ENCODE measurements at regions not wholly inside any gene's neighbourhood (a gene's known extent, or its start where the extent isn't known, plus 50 kb on each side); places are given as distances from the start of the nearest gene placed in this dataset.

DNA sequence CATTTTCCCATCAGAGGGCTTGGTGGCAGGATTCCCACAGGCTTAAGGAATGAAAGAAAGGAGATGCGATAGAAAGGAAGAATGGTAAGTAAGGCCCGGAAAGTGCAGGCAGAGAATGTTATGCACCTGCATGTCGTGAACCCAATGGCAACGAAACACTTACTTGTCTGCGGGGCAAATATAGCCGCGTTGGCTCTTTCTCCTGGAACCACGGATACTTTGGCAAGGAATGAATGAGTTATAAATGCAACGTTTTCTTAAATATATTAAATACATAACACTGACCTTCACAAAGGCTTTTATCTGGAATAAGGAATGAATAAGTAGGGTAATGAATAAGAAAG, 192.1 kb downstream of the KATNAL1 start:
- no peak for ATAC-seq
- Histone ChIP-seq H3K27ac (ENCODE audit: low read length) (no peak overlapping the region), H3K27me3 (ENCODE audit: control insufficient read depth, insufficient read depth, low read length) (no peaks in the 10 kb centered on the region), H3K4me1 (ENCODE audit: control insufficient read depth, insufficient read depth, low read length) (peaks cover 3% of the 10 kb centered on the region), H3K4me3 (ENCODE audit: low read depth in 2 of 2, low read length in 2 of 2) (peak overlapping the region; percentile 34 to 57), H3K9me3 (ENCODE audit: control insufficient read depth, insufficient read depth, low read depth, low read length) (no peaks in the 10 kb centered on the region), H3K36me3 (ENCODE audit: control insufficient read depth, insufficient read depth, low read length) (no peaks in the 10 kb centered on the region)
- ChIA-PET POLR2A (no interaction called here), CTCF (interaction anchor here (0.5 to 4.4 kb wide), 5 partner anchors 16 to 531 kb away, joined by 3 to 33 read pairs (median 4); no protein-coding TSS in a partner anchor)
- no peak for DNase-seq (ENCODE audit: low read depth, low spot score)
- intact Hi-C loops (cut with micrococcal nuclease; ENCODE audit: unreplicated experiment) (loop anchor here (2.0 kb wide), 1 partner anchor 344 kb away; no protein-coding TSS in a partner anchor), in situ Hi-C loops (cut with HindIII; ENCODE audit: low pct_unique_long_range_greater_than_20kb, low sequenced_read_pairs) (no loop called here)
- no peak for TF ChIP-seq TCF7L2 (IDR thresholded peaks at IDR 0.05; ENCODE audit: low read depth, low read length)
- TF ChIP-seq, protein P1, sequence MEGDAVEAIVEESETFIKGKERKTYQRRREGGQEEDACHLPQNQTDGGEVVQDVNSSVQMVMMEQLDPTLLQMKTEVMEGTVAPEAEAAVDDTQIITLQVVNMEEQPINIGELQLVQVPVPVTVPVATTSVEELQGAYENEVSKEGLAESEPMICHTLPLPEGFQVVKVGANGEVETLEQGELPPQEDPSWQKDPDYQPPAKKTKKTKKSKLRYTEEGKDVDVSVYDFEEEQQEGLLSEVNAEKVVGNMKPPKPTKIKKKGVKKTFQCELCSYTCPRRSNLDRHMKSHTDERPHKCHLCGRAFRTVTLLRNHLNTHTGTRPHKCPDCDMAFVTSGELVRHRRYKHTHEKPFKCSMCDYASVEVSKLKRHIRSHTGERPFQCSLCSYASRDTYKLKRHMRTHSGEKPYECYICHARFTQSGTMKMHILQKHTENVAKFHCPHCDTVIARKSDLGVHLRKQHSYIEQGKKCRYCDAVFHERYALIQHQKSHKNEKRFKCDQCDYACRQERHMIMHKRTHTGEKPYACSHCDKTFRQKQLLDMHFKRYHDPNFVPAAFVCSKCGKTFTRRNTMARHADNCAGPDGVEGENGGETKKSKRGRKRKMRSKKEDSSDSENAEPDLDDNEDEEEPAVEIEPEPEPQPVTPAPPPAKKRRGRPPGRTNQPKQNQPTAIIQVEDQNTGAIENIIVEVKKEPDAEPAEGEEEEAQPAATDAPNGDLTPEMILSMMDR (IDR thresholded peaks at IDR 0.05), result peak; percentile 62
- BruUV-seq (replicated peaks), result no TSS peak

DNA sequence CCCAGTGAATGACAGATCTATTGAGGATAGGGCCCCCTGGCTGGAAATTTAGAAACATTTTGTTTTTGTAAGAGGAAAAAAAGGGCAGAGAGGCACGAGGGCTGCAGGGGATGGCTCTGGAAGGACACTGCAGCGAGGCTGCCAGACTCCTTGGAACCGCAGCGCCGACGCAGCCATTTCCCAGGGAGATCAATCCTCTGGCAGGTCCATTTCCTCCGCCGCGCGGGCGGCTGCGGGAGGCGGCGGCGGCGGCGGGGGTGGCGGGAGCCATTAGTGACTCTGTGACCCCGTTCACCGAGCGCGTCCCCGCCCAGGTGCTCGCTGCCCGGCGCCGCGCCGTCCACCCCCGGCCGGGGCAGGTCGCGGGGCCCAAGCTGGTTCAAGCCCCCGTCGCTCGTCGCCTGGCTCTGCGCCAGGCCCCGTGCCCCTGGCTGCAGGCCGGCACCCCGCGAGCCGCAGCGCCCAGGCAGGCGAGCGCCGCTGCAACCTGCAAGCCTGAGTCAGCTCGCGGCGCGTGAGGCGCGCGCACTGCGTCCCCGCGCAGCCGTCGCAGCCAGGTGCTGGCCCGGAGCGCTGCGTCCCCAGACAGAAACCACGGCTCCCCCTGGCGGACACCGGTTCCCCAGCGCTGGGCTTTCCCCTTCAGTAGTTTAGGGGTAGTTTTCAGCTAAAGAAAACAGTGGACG, 192.6 kb downstream of the KATNAL1 start:
- intact Hi-C loops (cut with micrococcal nuclease; ENCODE audit: unreplicated experiment), result loop anchor here (2.0 kb wide), 1 partner anchor 344 kb away; no protein-coding TSS in a partner anchor
- H3K9me3 ChIP-seq (ENCODE audit: control insufficient read depth, insufficient read depth, low read depth, low read length), result no peaks in the 10 kb centered on the region
- peak; percentile 94 for ATAC-seq
- H3K27me3 ChIP-seq (ENCODE audit: control insufficient read depth, insufficient read depth, low read length), result no peaks in the 10 kb centered on the region
- CTCF ChIA-PET, result interaction anchor here (0.5 to 4.4 kb wide), 5 partner anchors 16 to 531 kb away, joined by 3 to 33 read pairs (median 4); no protein-coding TSS in a partner anchor
- H3K4me1 ChIP-seq (ENCODE audit: control insufficient read depth, insufficient read depth, low read length), result peaks cover 3% of the 10 kb centered on the region
- POLR2A ChIA-PET, result no interaction called here
- TF ChIP-seq, protein P1 (IDR thresholded peaks at IDR 0.05), result peak; percentile 91
- TF ChIP-seq TCF7L2 (IDR thresholded peaks at IDR 0.05; ENCODE audit: low read depth, low read length), result no peak
- BruUV-seq (replicated peaks), result no TSS peak
- H3K36me3 ChIP-seq (ENCODE audit: control insufficient read depth, insufficient read depth, low read length), result no peaks in the 10 kb centered on the region
- H3K4me3 ChIP-seq (ENCODE audit: low read depth in 2 of 2, low read length in 2 of 2), result peak overlapping the region; percentile 41 to 57
- H3K27ac ChIP-seq (ENCODE audit: low read length), result no peak overlapping the region
- in situ Hi-C loops (cut with HindIII; ENCODE audit: low pct_unique_long_range_greater_than_20kb, low sequenced_read_pairs), result no loop called here
- DNase-seq (ENCODE audit: low read depth, low spot score), result peak; percentile 17

DNA sequence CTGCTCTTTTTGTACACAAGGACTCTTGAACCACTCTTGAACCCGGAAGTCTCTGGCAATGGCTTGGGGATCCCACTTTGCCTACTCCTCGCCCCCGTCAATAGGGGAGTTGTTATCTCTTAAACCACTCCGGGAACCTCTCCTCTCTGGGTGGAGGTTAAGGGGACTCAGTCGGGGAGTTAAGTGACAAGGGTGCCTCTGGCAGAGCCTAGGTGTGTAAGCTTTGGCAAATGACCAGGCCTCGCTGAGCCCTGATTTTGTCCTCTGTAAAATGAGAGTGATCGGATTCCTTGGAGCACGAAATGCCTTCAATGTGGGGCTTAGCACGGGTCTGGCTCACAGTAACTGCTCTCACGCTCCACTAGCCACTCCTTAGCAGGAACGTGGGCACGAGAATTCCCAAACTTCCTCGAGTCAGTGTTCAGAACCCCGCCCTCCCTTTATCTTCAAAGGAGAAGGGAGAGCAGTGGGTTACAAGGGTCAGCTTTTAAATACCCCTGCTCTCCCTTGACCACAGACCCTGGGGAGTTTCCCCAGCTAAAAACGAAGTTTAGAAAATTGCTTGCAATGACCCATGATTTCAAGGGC, 193.3 kb downstream of the KATNAL1 start:
- Histone ChIP-seq H3K9me3 (ENCODE audit: control insufficient read depth, insufficient read depth, low read depth, low read length) (no peaks in the 10 kb centered on the region), H3K27ac (ENCODE audit: low read length) (no peak overlapping the region), H3K4me1 (ENCODE audit: control insufficient read depth, insufficient read depth, low read length) (peaks cover 3% of the 10 kb centered on the region), H3K4me3 (ENCODE audit: low read depth in 2 of 2, low read length in 2 of 2) (peak overlapping the region; percentile 41 to 57), H3K36me3 (ENCODE audit: control insufficient read depth, insufficient read depth, low read length) (no peaks in the 10 kb centered on the region), H3K27me3 (ENCODE audit: control insufficient read depth, insufficient read depth, low read length) (no peaks in the 10 kb centered on the region)
- ATAC-seq (no peak), DNase-seq (ENCODE audit: low read depth, low spot score) (no peak)
- ChIA-PET CTCF (interaction anchor here (0.6 to 4.4 kb wide), 2 partner anchors 343 to 642 kb away, joined by 5 to 33 read pairs; no protein-coding TSS in a partner anchor), POLR2A (no interaction called here)
- BruUV-seq (replicated peaks), result no TSS peak
- intact Hi-C loops (cut with micrococcal nuclease; ENCODE audit: unreplicated experiment), result loop anchor here (2.0 kb wide), 2 partner anchors 267 to 343 kb away; no protein-coding TSS in a partner anchor
- in situ Hi-C loops (cut with HindIII; ENCODE audit: low pct_unique_long_range_greater_than_20kb, low sequenced_read_pairs), result no loop called here
- TF ChIP-seq SIN3A (IDR thresholded peaks at IDR 0.05; ENCODE audit: borderline replicate concordance, insufficient read depth, low read depth, low read length), result no peak
- TF ChIP-seq, protein P1 (IDR thresholded peaks at IDR 0.05), result no peak
- TF ChIP-seq, protein P2, sequence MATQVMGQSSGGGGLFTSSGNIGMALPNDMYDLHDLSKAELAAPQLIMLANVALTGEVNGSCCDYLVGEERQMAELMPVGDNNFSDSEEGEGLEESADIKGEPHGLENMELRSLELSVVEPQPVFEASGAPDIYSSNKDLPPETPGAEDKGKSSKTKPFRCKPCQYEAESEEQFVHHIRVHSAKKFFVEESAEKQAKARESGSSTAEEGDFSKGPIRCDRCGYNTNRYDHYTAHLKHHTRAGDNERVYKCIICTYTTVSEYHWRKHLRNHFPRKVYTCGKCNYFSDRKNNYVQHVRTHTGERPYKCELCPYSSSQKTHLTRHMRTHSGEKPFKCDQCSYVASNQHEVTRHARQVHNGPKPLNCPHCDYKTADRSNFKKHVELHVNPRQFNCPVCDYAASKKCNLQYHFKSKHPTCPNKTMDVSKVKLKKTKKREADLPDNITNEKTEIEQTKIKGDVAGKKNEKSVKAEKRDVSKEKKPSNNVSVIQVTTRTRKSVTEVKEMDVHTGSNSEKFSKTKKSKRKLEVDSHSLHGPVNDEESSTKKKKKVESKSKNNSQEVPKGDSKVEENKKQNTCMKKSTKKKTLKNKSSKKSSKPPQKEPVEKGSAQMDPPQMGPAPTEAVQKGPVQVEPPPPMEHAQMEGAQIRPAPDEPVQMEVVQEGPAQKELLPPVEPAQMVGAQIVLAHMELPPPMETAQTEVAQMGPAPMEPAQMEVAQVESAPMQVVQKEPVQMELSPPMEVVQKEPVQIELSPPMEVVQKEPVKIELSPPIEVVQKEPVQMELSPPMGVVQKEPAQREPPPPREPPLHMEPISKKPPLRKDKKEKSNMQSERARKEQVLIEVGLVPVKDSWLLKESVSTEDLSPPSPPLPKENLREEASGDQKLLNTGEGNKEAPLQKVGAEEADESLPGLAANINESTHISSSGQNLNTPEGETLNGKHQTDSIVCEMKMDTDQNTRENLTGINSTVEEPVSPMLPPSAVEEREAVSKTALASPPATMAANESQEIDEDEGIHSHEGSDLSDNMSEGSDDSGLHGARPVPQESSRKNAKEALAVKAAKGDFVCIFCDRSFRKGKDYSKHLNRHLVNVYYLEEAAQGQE (IDR thresholded peaks at IDR 0.05; ENCODE audit: insufficient read depth in 1 of 2, low read depth in 2 of 2, low read length in 1 of 2), result no peak
- TF ChIP-seq TCF7L2 (IDR thresholded peaks at IDR 0.05; ENCODE audit: low read depth, low read length), result no peak
- TF ChIP-seq POLR2AphosphoS5 (IDR thresholded peaks at IDR 0.05; ENCODE audit: low read depth, low read length), result no peak
